NCI-H187 treated with DMSO at 0.1 percent for 48 hours (cell line): ENCODE measurements at regions not wholly inside any gene's neighbourhood (a gene's known extent, or its start where the extent isn't known, plus 50 kb on each side); places are given as distances from the start of the nearest gene placed in this dataset.

Source experiments
- DNase-seq: peaks from one replicate; lab custom pipeline; 2025; lab: John Stamatoyannopoulos, UW

DNA sequence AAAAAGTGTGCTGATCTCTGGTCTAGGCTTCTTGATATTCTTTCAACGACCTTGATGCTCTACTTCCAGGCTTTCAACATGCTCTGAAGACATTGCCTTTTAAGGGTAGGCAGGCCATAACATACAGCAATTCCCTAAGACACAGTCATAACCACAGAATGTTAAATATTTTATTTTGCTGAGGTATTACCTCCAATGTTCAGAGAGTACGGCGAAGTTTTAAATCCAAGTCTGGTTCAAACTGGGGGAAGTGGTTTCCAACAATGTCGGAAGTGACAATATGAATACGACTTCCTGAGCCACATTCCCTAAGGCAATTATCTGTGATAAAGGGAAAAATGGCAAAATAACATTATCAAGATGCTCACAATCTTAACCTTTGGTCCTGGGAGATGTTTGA is 1077.9 kb upstream of the PIK3C3 start:
- no peak for DNase-seq

DNA sequence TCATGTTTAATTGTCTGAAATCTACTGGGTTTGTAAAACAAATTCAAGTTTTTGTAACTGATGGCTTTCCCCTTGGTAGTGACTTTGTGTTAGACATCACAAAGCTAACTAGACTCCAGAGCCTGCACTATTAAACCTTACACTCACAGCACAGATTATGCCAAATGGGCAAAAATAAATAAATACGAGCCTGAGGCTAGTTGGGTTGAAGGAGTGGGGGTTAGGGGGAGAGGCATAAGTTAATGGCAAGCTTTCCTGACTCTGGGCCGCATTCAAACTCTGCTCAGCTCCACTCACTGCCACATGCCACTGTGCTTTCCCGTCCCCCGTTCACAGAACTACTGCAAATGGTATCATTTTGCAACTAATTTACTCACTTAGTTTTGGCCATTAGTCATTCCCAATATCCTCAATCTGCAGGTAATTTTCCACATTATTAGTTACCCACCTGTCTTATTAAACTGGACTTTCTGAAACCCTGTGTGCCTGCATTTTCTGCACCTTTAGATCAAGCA is 1079.9 kb upstream of the PIK3C3 start:
- DNase-seq, result no peak

DNA sequence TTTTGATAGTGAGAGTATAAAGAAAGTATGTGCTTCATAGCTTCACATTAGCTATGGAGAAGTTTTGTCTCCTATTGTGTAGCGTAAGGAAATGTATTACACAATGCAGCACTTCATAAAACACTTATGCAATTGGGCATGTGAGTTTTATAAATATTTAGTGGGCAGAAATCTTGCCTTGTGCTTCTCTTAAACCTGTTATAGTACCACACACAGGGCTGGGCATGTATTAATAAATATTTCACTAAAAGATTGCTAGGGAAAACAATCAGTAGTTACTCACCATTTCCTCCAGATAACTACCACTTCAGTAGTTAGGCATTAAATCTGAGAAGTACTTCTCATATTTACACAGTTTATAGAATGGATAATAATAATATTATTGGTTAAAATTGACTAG is 1080.8 kb upstream of the PIK3C3 start:
- DNase-seq, result no peak

DNA sequence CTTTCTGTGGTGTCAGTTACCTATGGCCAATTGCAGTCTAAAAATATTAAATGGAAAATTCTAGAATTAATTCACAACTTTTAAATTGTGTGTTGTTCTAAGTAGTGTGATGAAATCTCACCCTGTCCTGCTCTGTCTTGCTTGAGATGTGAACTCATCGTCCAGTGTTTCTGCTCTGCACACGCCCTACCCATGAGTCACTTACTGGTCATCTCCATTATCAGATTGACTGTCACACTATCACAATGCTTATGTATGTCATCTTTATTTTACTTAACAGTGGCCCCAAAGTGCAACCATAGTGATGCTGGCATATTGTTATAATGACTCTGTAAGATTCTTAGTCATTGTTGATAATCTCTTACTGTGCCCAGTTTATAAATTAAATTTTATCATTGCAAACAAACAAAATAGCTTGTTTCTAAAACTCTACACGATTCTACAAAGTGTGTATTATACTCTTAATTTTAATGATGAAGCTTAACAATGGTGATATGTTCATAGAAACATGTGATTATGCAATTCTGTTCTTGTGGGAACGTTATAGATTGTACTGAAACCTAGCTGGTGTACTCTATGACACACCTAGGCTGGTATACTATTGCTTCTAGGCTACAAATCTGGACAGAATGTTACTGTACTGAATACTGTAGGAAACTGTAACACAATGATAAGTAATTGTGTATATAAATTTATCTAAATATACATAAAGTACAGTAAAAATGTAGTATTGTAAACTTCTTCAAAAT is 1086.8 kb upstream of the PIK3C3 start:
- no peak for DNase-seq

DNA sequence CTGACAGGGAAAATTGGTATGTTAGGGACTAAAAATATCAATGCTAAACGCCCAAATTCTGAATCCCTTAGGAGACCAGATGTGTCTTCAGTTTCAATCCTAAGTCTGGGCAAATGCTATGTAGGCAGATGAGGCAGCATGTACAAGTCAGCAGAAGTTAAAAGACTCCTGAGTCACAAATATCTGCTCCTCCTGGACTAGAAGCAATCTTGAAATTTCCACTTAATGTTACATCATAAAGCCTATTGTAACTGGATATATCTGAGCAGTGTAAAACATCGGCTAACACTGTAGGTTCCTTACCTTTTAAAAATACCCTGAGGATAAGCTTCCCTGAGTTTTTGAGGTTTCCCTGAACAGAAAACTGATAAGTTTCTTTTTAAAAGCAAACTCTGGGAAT is 1087.6 kb upstream of the PIK3C3 start:
- no peak for DNase-seq

DNA sequence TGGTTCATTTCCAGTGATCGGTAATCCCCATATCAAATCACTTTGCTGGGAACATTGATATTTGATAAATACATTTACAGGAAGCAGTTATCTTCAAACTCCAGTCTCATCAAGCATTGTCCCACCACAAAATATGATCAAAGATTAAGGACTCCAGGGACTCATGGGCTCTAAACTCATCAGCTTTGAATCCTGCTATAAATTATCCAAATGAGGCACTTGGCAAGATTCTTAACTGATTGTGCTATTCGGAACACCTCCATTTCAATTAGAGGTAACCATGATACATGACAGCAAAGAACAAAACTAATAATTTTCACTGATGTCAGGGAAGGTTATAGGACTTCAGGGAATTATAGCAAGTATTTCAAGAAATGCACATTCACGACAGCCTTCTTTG is 1088.1 kb upstream of the PIK3C3 start:
- DNase-seq, result no peak

DNA sequence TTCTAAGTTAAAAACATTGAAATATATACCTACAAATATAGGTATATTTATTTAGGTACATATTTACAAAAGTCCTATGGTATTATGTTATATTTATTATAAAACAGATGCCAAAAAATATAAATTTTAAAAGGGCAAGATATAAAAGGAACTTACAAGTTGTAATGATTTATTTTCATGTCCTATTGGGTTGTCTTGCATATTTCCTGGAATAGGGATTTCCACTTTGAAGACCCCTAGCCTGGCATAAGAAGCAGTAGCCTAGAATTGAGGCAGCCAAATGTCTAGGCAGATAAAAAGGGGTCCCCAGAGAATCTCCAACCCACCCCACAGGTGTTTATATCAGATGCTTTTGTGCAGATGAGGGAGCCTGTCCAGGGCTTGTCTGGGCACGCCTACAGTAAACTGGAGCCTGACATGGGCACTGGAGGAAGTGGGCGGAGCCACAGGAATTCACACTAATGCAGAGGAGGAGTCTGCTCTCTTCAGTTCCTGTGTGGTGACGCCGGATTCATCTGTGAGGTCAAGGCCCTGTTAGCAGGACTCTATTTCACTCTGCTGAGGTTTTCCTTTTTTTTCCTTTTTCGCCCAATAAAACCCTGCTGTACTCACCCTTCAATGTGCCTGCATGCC is 1088.9 kb upstream of the PIK3C3 start:
- no peak for DNase-seq

DNA sequence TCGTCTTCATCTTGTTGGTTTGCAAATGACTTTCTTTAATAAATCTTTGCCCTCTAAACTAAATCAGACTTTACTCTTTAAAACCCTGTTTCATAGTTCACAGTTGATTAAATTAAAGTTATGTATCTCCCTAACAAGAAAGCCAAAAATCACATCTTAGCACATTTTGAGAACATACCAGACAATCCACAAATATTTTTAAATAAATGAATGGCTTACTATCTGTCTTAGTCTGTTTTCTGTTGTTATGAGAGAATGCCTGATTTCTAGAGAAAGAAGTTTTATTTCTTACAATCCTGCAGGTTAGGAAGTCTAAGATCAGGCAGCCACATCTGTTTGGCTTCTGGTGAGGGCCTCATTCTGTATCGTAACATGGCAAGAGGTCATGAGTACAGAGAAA is 1090.2 kb upstream of the PIK3C3 start:
- DNase-seq, result no peak

DNA sequence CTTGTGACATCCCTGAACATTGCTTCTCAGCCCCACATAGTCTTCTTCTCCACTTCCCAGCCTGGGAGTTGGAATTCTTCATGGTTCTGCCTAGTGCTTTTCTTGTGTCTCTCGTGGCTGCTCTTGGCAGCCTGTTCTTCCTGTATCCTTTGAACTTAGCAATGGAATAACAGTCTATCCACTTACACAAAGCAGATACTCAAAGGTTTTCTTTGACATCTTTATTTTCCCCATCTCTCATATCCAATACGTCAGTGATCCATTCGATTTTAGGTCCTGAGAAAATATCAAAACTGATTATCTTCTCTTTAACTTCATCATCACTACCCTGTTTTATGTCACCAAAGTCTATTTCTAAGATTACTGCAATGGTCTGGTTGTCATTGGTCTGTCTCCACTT is 1091.2 kb upstream of the PIK3C3 start:
- DNase-seq, result no peak

DNA sequence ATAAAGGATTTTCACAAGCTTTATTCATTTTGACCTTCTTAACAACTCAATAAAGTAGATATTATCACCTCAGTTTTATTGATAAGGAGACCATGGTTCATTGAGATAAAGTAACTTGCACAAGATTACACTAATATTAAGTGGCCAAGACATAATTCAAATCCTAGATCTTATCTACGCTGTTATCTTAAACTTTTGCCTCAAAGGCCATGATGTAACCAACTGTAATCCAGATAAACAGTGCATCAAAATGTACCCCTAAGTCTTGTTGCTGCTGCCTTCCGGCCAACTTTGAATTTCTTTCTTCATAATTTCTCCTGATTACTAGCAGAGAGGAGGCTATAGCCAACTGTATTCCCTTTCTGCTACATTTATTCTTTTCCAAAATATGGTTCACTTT is 1094.8 kb upstream of the PIK3C3 start:
- no peak for DNase-seq

DNA sequence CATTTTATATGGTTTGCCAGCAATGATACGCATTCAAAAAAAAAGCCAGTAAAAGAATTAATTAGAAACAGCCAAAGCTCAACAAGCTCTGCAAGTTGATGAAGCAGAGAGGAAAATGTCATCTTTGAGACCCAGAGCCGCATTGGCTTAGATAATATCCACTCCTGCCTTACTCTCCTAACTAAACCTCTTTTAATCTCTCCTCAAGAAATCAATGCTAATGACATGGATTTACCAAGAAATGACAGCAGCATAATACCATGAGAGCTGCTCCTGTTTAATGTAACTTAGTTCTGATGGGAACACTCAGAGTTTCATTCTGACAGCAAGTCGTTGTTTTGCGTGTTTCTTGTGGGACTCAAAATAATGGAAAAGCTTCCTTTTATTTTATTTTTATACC is 1099.4 kb upstream of the PIK3C3 start:
- DNase-seq, result no peak

DNA sequence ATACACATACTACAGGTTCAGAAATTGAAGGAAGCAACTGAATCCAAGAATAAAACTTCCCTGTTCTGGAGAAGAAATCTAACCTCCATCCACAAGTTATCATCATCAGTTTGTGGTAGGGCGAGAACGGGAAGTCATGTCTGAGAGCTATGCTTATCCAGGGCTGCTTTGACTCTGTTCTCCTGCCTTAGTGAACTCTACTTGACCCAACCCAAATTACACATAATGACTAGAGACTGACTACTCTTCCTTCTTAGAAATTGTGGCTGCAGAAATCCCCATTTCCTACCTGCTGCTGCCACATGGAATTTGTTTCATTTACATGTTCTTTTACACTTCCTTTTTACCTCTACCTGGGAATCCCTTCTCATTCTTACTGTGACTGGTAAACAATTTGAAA is 1102.6 kb upstream of the PIK3C3 start:
- DNase-seq, result no peak

DNA sequence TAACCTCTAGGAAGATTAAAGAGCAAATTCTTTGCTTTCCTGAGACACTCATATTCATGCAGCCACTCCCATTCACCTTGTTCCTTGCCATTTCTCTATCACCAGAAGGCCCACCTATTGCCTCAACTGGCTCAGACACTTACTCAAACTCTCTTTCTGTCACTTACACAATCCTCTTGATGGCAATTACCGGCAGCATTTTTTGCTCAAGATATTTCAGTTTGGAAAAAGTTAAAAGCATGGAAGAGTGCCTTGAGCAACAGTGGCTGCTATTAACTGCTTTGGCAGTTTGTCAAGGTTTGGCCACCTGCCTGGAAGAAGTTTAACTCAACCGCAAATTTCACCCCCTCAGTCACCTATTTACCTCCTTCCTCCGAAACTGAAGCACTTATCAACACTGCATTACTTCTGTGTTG is 1104.0 kb upstream of the PIK3C3 start:
- peak; percentile 4 for DNase-seq

DNA sequence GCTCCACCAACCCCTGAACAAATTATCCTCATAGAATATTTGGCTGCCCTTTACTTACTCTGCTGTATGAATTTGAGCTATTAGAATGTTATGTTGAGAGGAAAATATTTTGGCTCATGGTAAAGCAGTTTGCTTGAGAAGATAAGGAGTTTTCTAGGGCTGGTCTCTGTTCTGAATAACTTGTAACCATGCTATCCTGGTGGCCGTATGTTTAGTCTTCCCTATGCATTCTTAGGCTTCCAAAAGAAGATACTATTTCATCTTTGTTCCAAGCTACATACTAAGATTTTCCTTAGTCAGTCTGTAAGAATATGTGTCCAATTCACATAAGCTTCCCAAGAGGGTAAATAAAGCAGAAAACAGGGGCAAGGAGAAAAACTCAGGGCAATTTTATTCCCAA is 1105.1 kb upstream of the PIK3C3 start:
- DNase-seq, result no peak

DNA sequence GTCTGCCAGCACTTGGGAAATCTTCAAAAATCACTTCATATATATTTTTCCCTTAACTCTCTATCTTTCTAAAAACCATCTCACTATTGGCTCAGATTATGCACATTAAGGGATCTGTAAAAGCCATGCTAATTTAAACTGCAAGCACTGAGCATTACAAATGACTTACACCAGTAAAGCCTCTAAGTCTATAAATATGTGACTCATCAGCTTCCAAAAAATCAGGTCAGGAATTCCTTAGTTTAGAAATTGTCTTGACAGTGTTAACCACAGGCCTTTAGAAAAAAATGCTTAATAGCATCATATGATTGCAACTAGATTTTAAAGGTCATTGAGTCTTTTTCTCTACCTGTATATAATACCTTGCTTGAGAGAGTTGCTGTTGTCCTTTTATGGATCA is 1113.6 kb upstream of the PIK3C3 start:
- no peak for DNase-seq

DNA sequence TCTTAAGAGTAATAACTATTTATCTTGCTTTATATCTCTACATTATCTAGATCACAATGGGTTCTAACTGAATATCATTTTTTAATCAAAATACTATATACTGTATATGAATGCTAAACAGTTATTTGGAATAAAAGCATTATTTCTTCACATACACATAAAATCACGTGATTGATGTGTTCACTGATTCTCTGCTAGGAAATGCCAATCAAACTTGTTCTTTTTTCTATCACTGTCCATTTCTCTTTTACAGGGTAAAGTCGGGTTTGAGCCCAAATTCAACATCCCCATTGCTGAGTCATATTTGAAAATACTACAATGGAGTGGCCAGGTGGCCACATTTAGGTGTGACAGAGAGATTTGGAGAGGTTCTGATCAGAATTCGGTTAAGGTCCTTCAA is 1114.0 kb upstream of the PIK3C3 start:
- DNase-seq, result no peak

DNA sequence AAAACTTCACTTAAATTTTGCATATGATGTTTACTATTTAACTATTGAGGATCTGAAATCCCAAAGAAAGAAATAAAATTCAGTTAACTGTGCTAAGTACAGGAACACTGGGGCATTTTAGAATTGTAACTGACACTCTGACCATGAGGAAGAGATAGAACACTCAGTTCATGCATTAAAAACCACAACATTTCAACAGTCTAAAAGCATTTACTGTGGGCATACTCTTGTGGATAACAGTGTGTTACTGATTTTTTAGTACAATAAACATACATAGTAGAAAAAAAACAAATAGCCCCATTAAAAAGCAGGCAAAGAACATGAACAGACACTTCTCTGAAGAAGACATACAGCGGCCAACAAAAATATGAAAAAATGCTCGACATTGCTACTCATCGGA is 1122.7 kb upstream of the PIK3C3 start:
- no peak for DNase-seq

DNA sequence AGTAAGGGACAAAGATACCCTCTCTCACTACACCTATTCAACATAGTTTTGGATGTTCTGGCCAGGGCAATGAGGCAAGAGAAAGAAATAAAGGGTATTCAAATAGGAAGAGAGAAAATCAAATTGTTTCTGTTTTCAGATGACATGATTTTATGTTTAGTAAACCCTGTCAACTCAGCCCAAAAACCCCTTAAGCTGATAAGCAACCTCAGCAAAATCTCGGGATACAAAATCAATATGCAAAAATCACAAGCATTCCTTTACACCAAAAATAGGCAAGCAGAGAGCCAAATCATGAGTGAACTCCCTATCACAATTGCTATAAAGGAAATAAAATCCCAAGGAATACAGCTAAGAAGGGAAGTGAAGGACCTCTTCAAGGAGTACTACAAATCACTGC is 1130.7 kb upstream of the PIK3C3 start:
- DNase-seq, result no peak

DNA sequence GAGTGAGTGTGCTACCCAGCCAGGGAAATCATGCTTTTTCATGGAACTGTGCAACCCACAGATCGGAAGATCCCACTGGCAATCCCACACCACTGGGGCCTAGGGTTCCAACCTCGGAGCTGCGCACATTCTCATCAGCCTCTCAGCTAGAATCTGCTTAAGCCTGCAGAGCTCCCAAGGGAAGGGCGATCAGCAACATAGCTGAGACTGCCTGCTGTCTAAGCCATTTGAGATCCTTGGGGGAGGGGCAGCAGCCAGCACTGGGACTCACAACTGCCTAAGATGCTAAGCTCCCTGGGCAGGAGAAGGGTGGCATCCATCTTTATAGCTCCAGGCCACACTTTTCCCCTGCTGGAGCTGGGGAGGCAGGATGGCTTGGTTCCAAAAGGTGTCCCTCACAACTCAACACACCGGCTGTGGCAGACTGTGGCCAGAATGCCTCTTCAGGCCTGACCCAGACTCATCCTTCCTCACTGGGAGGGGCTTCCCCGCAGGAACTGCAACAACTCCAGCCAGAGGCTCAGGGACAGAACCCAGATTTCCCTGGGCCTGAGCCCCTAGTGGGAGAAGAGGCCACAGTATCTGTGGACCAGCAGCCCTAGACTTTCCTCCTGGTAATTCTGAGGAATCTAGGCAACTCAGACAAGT is 1133.3 kb upstream of the PIK3C3 start:
- no peak for DNase-seq

DNA sequence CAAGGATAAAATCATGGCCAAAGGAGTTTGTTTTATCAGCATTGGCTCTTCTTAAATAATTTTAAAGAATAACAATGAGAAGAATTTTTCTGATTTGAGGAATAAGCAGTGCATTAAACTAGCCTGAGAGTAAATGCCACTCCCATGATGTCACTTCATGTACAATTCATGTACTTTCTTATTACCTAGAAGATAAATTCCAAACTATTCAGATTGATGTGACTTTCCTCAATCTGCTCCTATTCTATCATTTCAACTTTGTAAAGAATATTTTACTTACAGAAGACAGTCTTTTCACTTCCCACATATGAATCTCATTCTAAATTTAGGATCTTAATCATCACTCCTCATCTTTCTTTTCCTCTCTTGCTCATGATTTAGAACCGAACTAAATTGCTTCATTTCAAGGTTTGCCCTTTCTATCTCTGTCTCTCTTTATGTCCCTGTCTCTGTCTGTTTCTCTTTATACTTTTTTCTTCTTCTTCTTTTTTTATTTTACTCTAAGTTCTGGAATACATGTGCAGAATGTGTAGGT is 1142.0 kb upstream of the PIK3C3 start:
- DNase-seq, result no peak

DNA sequence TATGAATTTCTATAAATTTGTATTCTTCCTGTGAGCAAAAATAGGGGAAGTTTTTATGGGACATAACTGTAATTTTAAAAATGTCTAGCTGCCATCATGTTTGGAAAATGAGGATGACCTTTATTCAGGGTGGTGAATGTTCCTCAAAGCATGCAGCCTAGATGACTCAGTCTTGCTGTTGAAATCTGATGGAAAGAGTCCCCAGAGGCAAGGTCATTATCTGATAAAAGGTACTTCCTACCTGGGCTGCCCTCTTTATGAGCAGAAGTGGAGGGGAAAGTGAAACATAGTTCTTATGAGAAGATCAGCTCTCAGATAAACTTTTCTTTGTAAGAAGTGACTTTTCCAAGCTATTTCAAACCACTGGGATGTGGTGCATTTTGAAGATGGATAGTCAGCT is 1144.7 kb upstream of the PIK3C3 start:
- no peak for DNase-seq

DNA sequence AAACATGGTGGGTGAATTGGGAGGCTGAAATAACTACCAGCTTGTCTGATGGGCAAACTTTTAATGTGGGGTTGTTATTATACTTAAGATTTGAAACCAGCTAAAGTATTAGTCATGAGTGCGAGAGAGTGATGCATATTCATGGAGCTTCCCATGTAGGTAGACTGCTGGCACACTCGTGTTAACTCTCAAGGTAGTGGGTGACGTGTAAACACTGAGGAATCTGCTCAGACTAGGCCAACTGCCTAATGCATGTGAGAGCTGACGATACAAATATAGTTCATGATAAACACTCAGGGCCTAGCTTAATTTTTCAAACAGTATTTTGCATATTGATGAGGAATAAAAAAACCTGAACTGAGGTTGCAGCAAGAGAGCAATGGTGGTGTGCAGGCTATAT is 1165.7 kb upstream of the PIK3C3 start:
- DNase-seq, result no peak
